ENCODE measurements at regions not wholly inside any gene's neighbourhood (a gene's known extent, or its start where the extent isn't known, plus 50 kb on each side); places are given as distances from the start of the nearest gene placed in this dataset.

DNA sequence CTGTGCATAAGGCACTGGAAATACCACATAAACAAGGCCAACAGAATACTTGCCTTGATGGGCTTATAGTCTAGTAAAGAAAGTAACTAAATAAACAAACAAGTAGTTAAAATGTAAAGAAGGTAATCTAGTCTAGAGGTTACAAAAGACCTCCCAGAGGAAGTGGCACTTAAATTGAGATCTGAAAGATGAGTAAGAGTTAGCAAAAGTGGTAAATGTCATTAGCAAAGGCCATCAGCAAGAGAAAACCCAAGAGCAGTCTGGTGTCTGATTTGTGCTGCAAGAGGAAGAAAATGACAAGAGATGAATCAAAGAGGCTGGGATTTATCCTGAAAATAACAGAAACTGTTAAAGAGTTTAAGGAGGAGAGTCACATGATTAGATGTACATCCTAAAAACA is 96.6 kb upstream of the SMLR1 start:
- H3K4me3 ChIP-seq (replicated peaks in 1 of 2; ENCODE audit: low read depth in 2 of 2, low read length in 2 of 2): no peak overlapping the region
- TF ChIP-seq, protein P1, sequence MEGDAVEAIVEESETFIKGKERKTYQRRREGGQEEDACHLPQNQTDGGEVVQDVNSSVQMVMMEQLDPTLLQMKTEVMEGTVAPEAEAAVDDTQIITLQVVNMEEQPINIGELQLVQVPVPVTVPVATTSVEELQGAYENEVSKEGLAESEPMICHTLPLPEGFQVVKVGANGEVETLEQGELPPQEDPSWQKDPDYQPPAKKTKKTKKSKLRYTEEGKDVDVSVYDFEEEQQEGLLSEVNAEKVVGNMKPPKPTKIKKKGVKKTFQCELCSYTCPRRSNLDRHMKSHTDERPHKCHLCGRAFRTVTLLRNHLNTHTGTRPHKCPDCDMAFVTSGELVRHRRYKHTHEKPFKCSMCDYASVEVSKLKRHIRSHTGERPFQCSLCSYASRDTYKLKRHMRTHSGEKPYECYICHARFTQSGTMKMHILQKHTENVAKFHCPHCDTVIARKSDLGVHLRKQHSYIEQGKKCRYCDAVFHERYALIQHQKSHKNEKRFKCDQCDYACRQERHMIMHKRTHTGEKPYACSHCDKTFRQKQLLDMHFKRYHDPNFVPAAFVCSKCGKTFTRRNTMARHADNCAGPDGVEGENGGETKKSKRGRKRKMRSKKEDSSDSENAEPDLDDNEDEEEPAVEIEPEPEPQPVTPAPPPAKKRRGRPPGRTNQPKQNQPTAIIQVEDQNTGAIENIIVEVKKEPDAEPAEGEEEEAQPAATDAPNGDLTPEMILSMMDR (IDR thresholded peaks at IDR 0.05; ENCODE audit: low read depth, low read length): no peak
- DNase-seq (ENCODE audit: low read depth in 2 of 2): no peak

DNA sequence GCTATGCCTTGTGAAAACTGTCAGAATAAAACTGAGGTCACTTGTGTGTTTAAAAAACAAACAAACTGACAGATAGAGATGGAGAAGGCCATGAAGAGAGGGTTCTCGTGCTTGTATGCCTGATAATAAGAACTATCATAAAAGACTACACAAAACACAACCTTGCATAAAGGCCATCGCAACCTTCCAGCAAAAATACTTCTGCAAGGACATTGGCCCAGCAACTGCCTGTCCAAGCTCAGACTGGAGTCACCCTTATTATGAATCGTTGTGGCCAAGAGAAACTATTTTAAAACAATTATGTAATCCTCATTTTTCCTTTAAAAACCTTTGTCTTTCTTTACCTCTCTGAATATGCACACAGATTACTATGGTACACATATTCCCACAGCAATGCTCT is 93.0 kb upstream of the SMLR1 start:
- TF ChIP-seq, protein P1 (IDR thresholded peaks at IDR 0.05; ENCODE audit: low read depth, low read length): no peak
- DNase-seq (ENCODE audit: low read depth in 2 of 2): no peak
- no peak overlapping the region for H3K4me3 ChIP-seq (replicated peaks in 1 of 2; ENCODE audit: low read depth in 2 of 2, low read length in 2 of 2)

DNA sequence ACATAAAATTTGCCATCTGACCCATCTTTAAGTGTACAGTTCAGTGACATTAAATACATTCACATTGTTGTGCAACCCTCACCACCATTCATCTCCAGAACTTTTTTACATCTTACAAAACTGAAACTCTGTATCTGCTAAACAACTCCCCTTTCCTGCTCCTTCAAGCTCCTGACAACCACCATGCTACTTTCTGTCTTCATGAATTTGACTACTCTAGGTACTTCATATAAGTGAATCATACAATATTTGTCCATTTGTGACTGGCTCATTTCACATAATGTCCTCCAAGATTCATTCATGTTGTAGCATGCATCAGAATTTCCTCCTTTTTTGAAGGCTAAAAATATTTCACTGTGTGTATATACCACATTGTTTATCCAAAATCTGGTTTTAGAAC is 86.9 kb upstream of the SMLR1 start:
- H3K4me3 ChIP-seq (replicated peaks in 1 of 2; ENCODE audit: low read depth in 2 of 2, low read length in 2 of 2): no peak overlapping the region
- TF ChIP-seq, protein P1 (IDR thresholded peaks at IDR 0.05; ENCODE audit: low read depth, low read length): no peak
- no peak for DNase-seq (ENCODE audit: low read depth in 2 of 2)

DNA sequence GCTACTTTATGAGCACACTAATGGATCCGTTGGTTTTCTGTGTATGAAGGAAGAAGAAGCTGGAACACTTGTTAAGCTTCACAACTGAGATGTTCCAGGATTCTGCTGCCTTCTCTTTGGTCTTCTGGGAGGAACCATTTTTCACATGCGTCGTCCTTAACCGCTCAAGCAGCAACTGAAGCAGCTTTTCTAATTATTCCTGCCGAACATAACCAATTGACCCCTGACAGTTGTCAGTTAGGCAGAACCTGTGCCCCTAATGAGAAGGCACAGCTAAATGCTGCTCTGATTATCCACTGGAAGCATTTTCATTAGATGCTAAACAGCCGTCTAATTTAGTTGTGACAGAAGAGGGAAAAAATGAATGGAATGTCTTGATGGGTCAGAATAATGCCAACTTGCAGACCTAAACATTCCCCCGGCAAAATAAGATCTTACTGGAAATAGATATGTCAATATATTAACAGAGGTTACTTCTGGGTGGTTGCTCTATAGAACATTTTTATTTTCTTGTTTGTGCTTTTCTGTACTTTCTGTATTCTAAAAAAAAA is 85.0 kb upstream of the SMLR1 start:
- peak; percentile 11 to 15 for DNase-seq (ENCODE audit: low read depth in 2 of 2)
- H3K4me3 ChIP-seq (replicated peaks in 1 of 2; ENCODE audit: low read depth in 2 of 2, low read length in 2 of 2): no peak overlapping the region
- TF ChIP-seq, protein P1 (IDR thresholded peaks at IDR 0.05; ENCODE audit: low read depth, low read length): no peak

DNA sequence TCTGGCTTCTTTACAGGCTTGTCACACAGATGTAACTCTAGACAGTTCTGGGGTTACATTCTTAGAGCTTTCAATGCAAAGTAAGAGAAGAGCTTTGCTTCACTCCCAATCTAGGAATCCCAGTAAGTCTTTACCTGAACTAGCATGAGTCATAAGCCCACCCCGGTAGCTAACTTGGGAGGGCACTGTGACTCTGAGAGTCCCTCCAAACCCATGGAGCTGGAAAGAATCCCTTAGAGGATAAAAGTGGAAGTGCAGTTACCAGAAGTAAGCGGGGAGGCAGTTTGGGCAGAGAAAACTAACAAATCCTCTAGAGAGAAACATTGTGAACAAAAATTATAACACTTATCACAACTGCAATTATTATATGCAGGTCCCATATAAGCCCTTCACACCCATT is 84.0 kb upstream of the SMLR1 start:
- TF ChIP-seq, protein P1 (IDR thresholded peaks at IDR 0.05; ENCODE audit: low read depth, low read length): peak; percentile 23
- no peak for DNase-seq (ENCODE audit: low read depth in 2 of 2)
- no peak overlapping the region for H3K4me3 ChIP-seq (replicated peaks in 1 of 2; ENCODE audit: low read depth in 2 of 2, low read length in 2 of 2)

DNA sequence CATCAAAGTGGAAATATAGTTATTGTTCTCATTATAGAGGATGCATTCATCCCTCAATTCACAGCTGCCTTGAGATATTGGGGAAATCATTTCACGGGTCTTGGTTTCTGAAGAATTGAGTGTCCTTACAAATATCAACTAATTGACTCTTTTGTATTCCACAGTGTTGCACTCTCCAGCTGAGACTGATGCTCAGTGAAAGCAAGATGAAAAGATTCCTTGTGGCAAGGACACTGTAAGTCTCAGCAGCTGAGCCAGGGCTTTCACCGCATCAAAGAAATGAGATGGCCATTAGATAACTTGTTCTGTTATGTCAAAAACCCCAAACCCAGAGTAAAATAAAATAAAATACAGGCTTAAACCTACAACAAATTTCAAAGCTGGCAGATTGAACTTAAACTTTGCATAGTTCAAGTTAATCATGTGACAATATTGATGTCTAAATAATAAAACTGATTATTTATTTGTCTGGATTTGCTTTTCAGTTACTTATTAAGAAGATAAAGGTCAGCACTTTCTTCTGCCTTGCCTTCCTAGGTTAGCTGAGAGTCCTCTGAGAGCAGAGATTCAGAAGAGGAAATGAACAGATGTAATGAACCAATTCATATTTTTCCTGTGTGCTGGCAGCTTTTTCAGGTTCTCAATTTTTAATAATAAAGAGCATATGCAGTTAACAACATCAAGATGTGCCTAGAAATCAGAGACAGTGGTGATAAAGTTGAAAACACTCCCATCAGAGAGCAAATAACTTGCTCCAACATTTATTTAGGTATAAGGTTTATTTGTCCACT is 82.4 kb upstream of the SMLR1 start:
- H3K4me3 ChIP-seq (replicated peaks in 1 of 2; ENCODE audit: low read depth in 2 of 2, low read length in 2 of 2): no peak overlapping the region
- TF ChIP-seq, protein P1 (IDR thresholded peaks at IDR 0.05; ENCODE audit: low read depth, low read length): no peak
- no peak for DNase-seq (ENCODE audit: low read depth in 2 of 2)

All from cardiac fibroblast (primary cell).